ENCODE measurements at regions not wholly inside any gene's neighbourhood (a gene's known extent, or its start where the extent isn't known, plus 50 kb on each side); places are given as distances from the start of the nearest gene placed in this dataset.

DNA sequence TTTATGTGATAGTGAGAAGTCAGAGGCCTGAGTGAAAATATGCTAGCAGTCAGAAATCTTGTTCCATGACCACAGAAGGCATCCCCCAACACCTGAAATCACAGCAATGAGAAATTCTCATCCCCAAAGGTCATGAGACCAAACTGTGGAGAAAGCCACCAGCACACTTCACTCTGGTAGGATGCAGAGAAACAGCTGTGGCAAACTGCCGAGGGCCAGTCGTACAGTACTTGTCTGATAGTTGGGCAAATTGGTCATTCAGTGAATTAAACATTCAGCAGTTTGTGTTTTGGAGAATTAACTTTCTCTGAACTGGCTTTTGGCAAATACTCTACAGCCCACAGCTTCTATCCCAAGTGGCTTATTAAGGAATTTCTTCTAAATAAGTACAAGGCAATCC lies 117.2 kb downstream of the TSN start:
- H3K9me3 Mint-ChIP-seq = no peaks in the 10 kb centered on the region

DNA sequence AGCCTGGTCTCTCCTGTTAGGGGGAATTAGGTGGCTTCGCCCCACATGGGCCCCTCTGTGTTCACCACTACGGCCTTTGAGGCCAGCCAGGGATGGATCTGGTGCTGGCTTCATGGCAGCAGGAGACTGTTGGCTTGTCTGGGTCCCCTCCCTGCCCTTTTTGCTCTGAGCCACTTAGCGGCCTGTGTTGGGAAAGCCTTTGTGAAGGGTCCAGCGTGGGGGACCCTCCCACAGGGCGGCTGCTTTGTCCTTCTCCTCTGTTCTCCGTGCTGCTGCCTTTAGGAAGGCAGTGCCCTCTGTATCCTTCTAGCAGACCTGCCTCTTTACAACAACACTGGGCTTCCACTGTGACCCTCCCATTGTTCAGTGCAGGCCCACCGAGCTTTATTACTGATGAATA lies 118.4 kb downstream of the TSN start:
- Histone ChIP-seq H3K9ac (ENCODE audit: insufficient read depth, low read length, poor library complexity, severe bottlenecking) (no peak overlapping the region), H3K4me3 (replicated peaks in 1 of 3; ENCODE audit: low read depth in 2 of 3, low read length in 3 of 3) (no peak overlapping the region), H3K27ac (ENCODE audit: low read depth in 1 of 2, low read length in 2 of 2) (no peak overlapping the region), H3K27me3 (ENCODE audit: control insufficient read depth in 2 of 2, insufficient read depth in 2 of 2, low read length in 2 of 2) (no peaks in the 10 kb centered on the region), H3K36me3 (replicated peaks in 1 of 2; ENCODE audit: control insufficient read depth in 1 of 2, insufficient read depth in 2 of 2, low read length in 2 of 2) (no peaks in the 10 kb centered on the region), H3K4me2 (replicated peaks; ENCODE audit: extremely low read depth, low read length, poor library complexity, severe bottlenecking) (no peak overlapping the region), H3K9me3 (replicated peaks in 1 of 2; ENCODE audit: control insufficient read depth in 1 of 2, insufficient read depth in 1 of 2, low read length in 2 of 2) (peaks cover 0 to under 1% of the 10 kb centered on the region in 2 donors), H4K20me1 (ENCODE audit: insufficient read depth, low read length) (no peaks in the 10 kb centered on the region), H3K4me1 (ENCODE audit: control insufficient read depth in 1 of 2, insufficient read depth in 2 of 2, low read length in 2 of 2) (no peaks in the 10 kb centered on the region), H3K79me2 (ENCODE audit: insufficient read depth, low read length) (no peaks in the 10 kb centered on the region), H2AFZ (ENCODE audit: insufficient read depth, low read depth, low read length, poor library complexity, severe bottlenecking) (no peak overlapping the region)
- Mint-ChIP-seq H3K9me3 (peaks cover 0 to 2% (median 0%) of the 10 kb centered on the region in 7 donors), H3K27me3 (ENCODE audit: low read depth in 3 of 3) (peaks cover 4 to 9% (median 5%) of the 10 kb centered on the region in 3 donors), H3K4me1 (no peaks in the 10 kb centered on the region), H3K36me3 (no peaks in the 10 kb centered on the region), H3K4me3 (no peak overlapping the region), H3K27ac (no peak overlapping the region)
- TF ChIP-seq, protein P1, sequence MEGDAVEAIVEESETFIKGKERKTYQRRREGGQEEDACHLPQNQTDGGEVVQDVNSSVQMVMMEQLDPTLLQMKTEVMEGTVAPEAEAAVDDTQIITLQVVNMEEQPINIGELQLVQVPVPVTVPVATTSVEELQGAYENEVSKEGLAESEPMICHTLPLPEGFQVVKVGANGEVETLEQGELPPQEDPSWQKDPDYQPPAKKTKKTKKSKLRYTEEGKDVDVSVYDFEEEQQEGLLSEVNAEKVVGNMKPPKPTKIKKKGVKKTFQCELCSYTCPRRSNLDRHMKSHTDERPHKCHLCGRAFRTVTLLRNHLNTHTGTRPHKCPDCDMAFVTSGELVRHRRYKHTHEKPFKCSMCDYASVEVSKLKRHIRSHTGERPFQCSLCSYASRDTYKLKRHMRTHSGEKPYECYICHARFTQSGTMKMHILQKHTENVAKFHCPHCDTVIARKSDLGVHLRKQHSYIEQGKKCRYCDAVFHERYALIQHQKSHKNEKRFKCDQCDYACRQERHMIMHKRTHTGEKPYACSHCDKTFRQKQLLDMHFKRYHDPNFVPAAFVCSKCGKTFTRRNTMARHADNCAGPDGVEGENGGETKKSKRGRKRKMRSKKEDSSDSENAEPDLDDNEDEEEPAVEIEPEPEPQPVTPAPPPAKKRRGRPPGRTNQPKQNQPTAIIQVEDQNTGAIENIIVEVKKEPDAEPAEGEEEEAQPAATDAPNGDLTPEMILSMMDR (IDR thresholded peaks at IDR 0.05) = no peak
- intact Hi-C loops (cut with micrococcal nuclease) = no loop called here
- WGBS (ENCODE audit: insufficient coverage) = 91% methylated on average over 4 of the region's 7 CpGs
- no peak for DNase-seq

More for the DNA sequence above, 117.2 kb downstream of the TSN start:
- no peaks in the 10 kb centered on the region for H3K9me3 ChIP-seq (replicated peaks in 1 of 2; ENCODE audit: control insufficient read depth in 1 of 2, insufficient read depth in 1 of 2, low read length in 2 of 2)
- no peak overlapping the region for H2AFZ ChIP-seq (ENCODE audit: insufficient read depth, low read depth, low read length, poor library complexity, severe bottlenecking)
- H3K4me1 ChIP-seq (ENCODE audit: control insufficient read depth in 1 of 2, insufficient read depth in 2 of 2, low read length in 2 of 2) = no peaks in the 10 kb centered on the region
- no peak overlapping the region for H3K27ac Mint-ChIP-seq
- no peaks in the 10 kb centered on the region for H3K36me3 ChIP-seq (replicated peaks in 1 of 2; ENCODE audit: control insufficient read depth in 1 of 2, insufficient read depth in 2 of 2, low read length in 2 of 2)
- H3K27me3 ChIP-seq (ENCODE audit: control insufficient read depth in 2 of 2, insufficient read depth in 2 of 2, low read length in 2 of 2) = no peaks in the 10 kb centered on the region
- no peaks in the 10 kb centered on the region for H4K20me1 ChIP-seq (ENCODE audit: insufficient read depth, low read length)
- no peaks in the 10 kb centered on the region for H3K36me3 Mint-ChIP-seq
- intact Hi-C loops (cut with micrococcal nuclease) = no loop called here
- no peak overlapping the region for H3K9ac ChIP-seq (ENCODE audit: insufficient read depth, low read length, poor library complexity, severe bottlenecking)
- H3K27ac ChIP-seq (ENCODE audit: low read depth in 1 of 2, low read length in 2 of 2) = no peak overlapping the region
- TF ChIP-seq, protein P1 (IDR thresholded peaks at IDR 0.05) = no peak
- H3K4me3 Mint-ChIP-seq = no peak overlapping the region
- H3K27me3 Mint-ChIP-seq (ENCODE audit: low read depth in 3 of 3) = peaks cover 3 to 9% (median 5%) of the 10 kb centered on the region in 3 donors
- WGBS (ENCODE audit: insufficient coverage) = no CpG with 5 or more reads among the region's 2 CpGs
- DNase-seq = no peak
- no peak overlapping the region for H3K4me2 ChIP-seq (replicated peaks; ENCODE audit: extremely low read depth, low read length, poor library complexity, severe bottlenecking)
- H3K4me1 Mint-ChIP-seq = no peaks in the 10 kb centered on the region
- no peak overlapping the region for H3K4me3 ChIP-seq (replicated peaks in 1 of 3; ENCODE audit: low read depth in 2 of 3, low read length in 3 of 3)
- H3K79me2 ChIP-seq (ENCODE audit: insufficient read depth, low read length) = no peaks in the 10 kb centered on the region
